NCI-H2107 treated with DMSO at 0.1 percent for 48 hours (cell line): ENCODE measurements at regions not wholly inside any gene's neighbourhood (a gene's known extent, or its start where the extent isn't known, plus 50 kb on each side); places are given as distances from the start of the nearest gene placed in this dataset.

Experiments
- DNase-seq: peaks from one replicate; lab custom pipeline; 2025; ENCODE audit not compliant: unreplicated experiment; lab: John Stamatoyannopoulos, UW

GRCh38 chr1:11373029-11373894 lies 100.3 kb downstream of the UBIAD1 start:
- no peak for DNase-seq

- no peak for DNase-seq
Observed at GRCh38 chr1:11373895-11374747, 101.1 kb downstream of the UBIAD1 start.

GRCh38 chr1:11374748-11375110 lies 101.7 kb downstream of the UBIAD1 start:
- no peak for DNase-seq

GRCh38 chr1:11377001-11377583 lies 101.9 kb upstream of the DISP3 start:
- DNase-seq: no peak

- no peak for DNase-seq
Observed at GRCh38 chr1:11377954-11378353, 101.0 kb upstream of the DISP3 start.

- no peak for DNase-seq
Observed at GRCh38 chr1:11379851-11380250, 99.1 kb upstream of the DISP3 start.

GRCh38 chr1:11380500-11380899 lies 98.5 kb upstream of the DISP3 start:
- no peak for DNase-seq

- DNase-seq: no peak
Observed at GRCh38 chr1:11383553-11384169, 95.3 kb upstream of the DISP3 start.

- DNase-seq: no peak
Observed at GRCh38 chr1:11384170-11384554, 94.8 kb upstream of the DISP3 start.

GRCh38 chr1:11387829-11388228 lies 91.1 kb upstream of the DISP3 start:
- DNase-seq: no peak

GRCh38 chr1:11388617-11389016 lies 90.3 kb upstream of the DISP3 start:
- no peak for DNase-seq

- DNase-seq: no peak
Observed at GRCh38 chr1:11391327-11391726, 87.6 kb upstream of the DISP3 start.

GRCh38 chr1:11391886-11392285 lies 87.1 kb upstream of the DISP3 start:
- DNase-seq: no peak

- no peak for DNase-seq
Observed at GRCh38 chr1:11394592-11395245, 84.2 kb upstream of the DISP3 start.

- DNase-seq: no peak
Observed at GRCh38 chr1:11395616-11396015, 83.3 kb upstream of the DISP3 start.

- DNase-seq: no peak
Observed at GRCh38 chr1:11397151-11397901, 81.6 kb upstream of the DISP3 start.

GRCh38 chr1:11399250-11399649 lies 79.7 kb upstream of the DISP3 start:
- DNase-seq: no peak

GRCh38 chr1:11400155-11400554 lies 78.8 kb upstream of the DISP3 start:
- no peak for DNase-seq

- DNase-seq: no peak
Observed at GRCh38 chr1:11400567-11400966, 78.4 kb upstream of the DISP3 start.

- no peak for DNase-seq
Observed at GRCh38 chr1:11406845-11407244, 72.1 kb upstream of the DISP3 start.
